Keratinocyte (primary cell): ENCODE measurements at regions not wholly inside any gene's neighbourhood (a gene's known extent, or its start where the extent isn't known, plus 50 kb on each side); places are given as distances from the start of the nearest gene placed in this dataset.

Experiments
- DNase-seq: peaks from one replicate; pipeline ENCODE4 v3.0.0-alpha.2; 2011; ENCODE audit warnings: low read depth, missing footprints, low spot score
- FAIRE-seq: peaks from 2 replicates; lab custom pipeline; 2011; peaks lifted over from hg19 to GRCh38; lab: Jason Lieb, UNC
- H2AFZ ChIP-seq: 2 replicates; pipeline ENCODE4 v1.6.0; 2012; ENCODE audit warnings: low read length, control low read depth, inconsistent platforms; ENCODE audit not compliant: control insufficient read depth
- H3K27ac ChIP-seq: 2 replicates; pipeline ENCODE4 v1.5.1; 2011; ENCODE audit warnings: low read length; ENCODE audit not compliant: control insufficient read depth, insufficient read depth
- H3K27me3 ChIP-seq: 3 replicates; pipeline ENCODE4 v1.6.0; 2011; ENCODE audit warnings: low read length; ENCODE audit not compliant: control insufficient read depth, insufficient read depth; ENCODE audit errors: extremely low read depth
- H3K36me3 ChIP-seq, 2 experiments: 2 replicates in 1 of 2; 3 replicates in 1 of 2; pipeline ENCODE4 v1.5.1; 2011; ENCODE audit warnings: low read length in 2 of 2, mild to moderate bottlenecking in 1 of 2; ENCODE audit not compliant: control insufficient read depth in 2 of 2, insufficient read depth in 2 of 2; ENCODE audit errors: extremely low read depth in 1 of 2
- H3K4me1 ChIP-seq: 3 replicates; pipeline ENCODE4 v1.5.1; 2011; ENCODE audit warnings: low read length; ENCODE audit not compliant: control insufficient read depth, insufficient read depth; ENCODE audit errors: extremely low read depth
- H3K4me2 ChIP-seq: 3 replicates; pipeline ENCODE4 v1.6.0; 2011; ENCODE audit warnings: low read depth, low read length; ENCODE audit not compliant: control insufficient read depth, insufficient read depth; ENCODE audit errors: extremely low read depth
- H3K4me3 ChIP-seq, 3 experiments: fragments of 200-600 bp in 1 of 3; sonication (generic) in 1 of 3; 2 replicates in 2 of 3; 3 replicates in 1 of 3; pipeline ENCODE4 v1.5.1; 2011 to 2016; ENCODE audit warnings: low read length in 3 of 3, mild to moderate bottlenecking in 3 of 3, control low read depth in 2 of 3, inconsistent platforms in 1 of 3, low read depth in 1 of 3, mixed read lengths in 1 of 3, mixed run types in 1 of 3, moderate library complexity in 1 of 3; ENCODE audit not compliant: control insufficient read depth in 2 of 3, insufficient read depth in 2 of 3; ENCODE audit errors: extremely low read depth in 1 of 3
- H3K79me2 ChIP-seq: 2 replicates; pipeline ENCODE4 v1.6.0; 2012; ENCODE audit warnings: low read length; ENCODE audit not compliant: control insufficient read depth, insufficient read depth
- H3K9ac ChIP-seq: 3 replicates; pipeline ENCODE4 v1.6.0; 2011; ENCODE audit warnings: low read length; ENCODE audit not compliant: control insufficient read depth, insufficient read depth; ENCODE audit errors: extremely low read depth
- H3K9me1 ChIP-seq: 3 replicates; pipeline ENCODE4 v1.6.0; 2011; ENCODE audit warnings: low read length; ENCODE audit not compliant: control insufficient read depth, insufficient read depth; ENCODE audit errors: extremely low read depth
- H3K9me3 ChIP-seq: 2 replicates; pipeline ENCODE4 v1.5.1; 2012; ENCODE audit warnings: low read depth, low read length; ENCODE audit not compliant: control insufficient read depth
- H4K20me1 ChIP-seq: 3 replicates; pipeline ENCODE4 v1.6.0; 2011; ENCODE audit warnings: low read length; ENCODE audit not compliant: control insufficient read depth, insufficient read depth; ENCODE audit errors: extremely low read depth
- CTCF ChIP-seq, 3 experiments: IDR thresholded peaks in 1 of 3; conservative IDR thresholded peaks in 1 of 3; optimal IDR thresholded peaks in 1 of 3; 2 replicates in 2 of 3; 3 replicates in 1 of 3; pipeline versions ENCODE3 to v1.5.1; 2011; ENCODE audit warnings: low read length in 3 of 3, mild to moderate bottlenecking in 3 of 3, moderate library complexity in 2 of 3, control low read depth in 1 of 3, inconsistent platforms in 1 of 3; ENCODE audit not compliant: insufficient read depth in 2 of 3; ENCODE audit errors: extremely low read depth in 1 of 3
- EZH2 ChIP-seq: IDR thresholded peaks from one replicate; pipeline ENCODE4 v1.6.1; 2012; ENCODE audit warnings: inconsistent platforms, mild to moderate bottlenecking, low read length, moderate library complexity
- dilution Hi-C: fragments of 300-500 bp; cut with MboI; formaldehyde crosslinking; loops from one replicate; pipeline ENCODE4 v1.7.0; 2020; ENCODE audit warnings: low sequenced_read_pairs; ENCODE audit not compliant: extremely low pct_ligation_motif_present

- dilution Hi-C loops = no loop called here
- Histone ChIP-seq H3K9me1 (no peaks in the 10 kb centered on the region), H3K27me3 (no peaks in the 10 kb centered on the region), H3K79me2 (no peaks in the 10 kb centered on the region), H2AFZ (no peak overlapping the region), H3K36me3 (no peaks in the 10 kb centered on the region), H3K4me3 (no peak overlapping the region), H3K27ac (no peak overlapping the region), H3K9me3 (peaks cover 24% of the 10 kb centered on the region), H4K20me1 (no peaks in the 10 kb centered on the region), H3K9ac (no peak overlapping the region), H3K4me2 (no peak overlapping the region), H3K4me1 (no peaks in the 10 kb centered on the region)
- DNase-seq (no peak), FAIRE-seq (no peak)
- TF ChIP-seq EZH2 = no peak
- no peak for TF ChIP-seq CTCF (optimal IDR thresholded peaks at IDR 0.05 in 1 of 3, IDR thresholded peaks at IDR 0.05 in 1 of 3, conservative IDR thresholded peaks at IDR 0.05 in 1 of 3; ENCODE audit: extremely low read depth in 1 of 3, insufficient read depth in 2 of 3, low read length in 3 of 3)
These were observed 226.7 kb downstream of the SNRPN start for GRCh38 chr15:25181293-25182097.

GRCh38 chr15:25182098-25182478 is 227.3 kb downstream of the SNRPN start:
- H3K9me1 ChIP-seq = no peaks in the 10 kb centered on the region
- H3K79me2 ChIP-seq = no peaks in the 10 kb centered on the region
- no peak overlapping the region for H2AFZ ChIP-seq
- H3K27me3 ChIP-seq = no peaks in the 10 kb centered on the region
- TF ChIP-seq EZH2 = no peak
- TF ChIP-seq CTCF (optimal IDR thresholded peaks at IDR 0.05 in 1 of 3, IDR thresholded peaks at IDR 0.05 in 1 of 3, conservative IDR thresholded peaks at IDR 0.05 in 1 of 3; ENCODE audit: extremely low read depth in 1 of 3, insufficient read depth in 2 of 3, low read length in 3 of 3) = no peak
- no peak overlapping the region for H3K4me3 ChIP-seq
- peaks cover 26% of the 10 kb centered on the region for H3K9me3 ChIP-seq
- no peak overlapping the region for H3K4me2 ChIP-seq
- H3K4me1 ChIP-seq = no peaks in the 10 kb centered on the region
- dilution Hi-C loops = no loop called here
- no peak overlapping the region for H3K27ac ChIP-seq
- H4K20me1 ChIP-seq = no peaks in the 10 kb centered on the region
- DNase-seq = no peak
- H3K36me3 ChIP-seq = no peaks in the 10 kb centered on the region
- H3K9ac ChIP-seq = no peak overlapping the region
- no peak for FAIRE-seq
